Sciatic nerve (tissue), 2 donors: ENCODE measurements at regions not wholly inside any gene's neighbourhood (a gene's known extent, or its start where the extent isn't known, plus 50 kb on each side); places are given as distances from the start of the nearest gene placed in this dataset.
"Not testable (repeated sequence)": the region's sequence is repeated elsewhere in the genome, so short reads cannot be mapped to it uniquely, and the experiment has no call there.

Source experiments
- ATAC-seq: fragments of 200-7000 bp; cut with Tn5 transposase; one replicate; pipeline ENCODE4 v1.9.1; 2020; ENCODE audit warnings: mild to moderate bottlenecking, moderate library complexity
- DNase-seq: peaks from one replicate; pipeline ENCODE4 v3.0.0-alpha.2; 2020; ENCODE audit warnings: low spot score
- intact Hi-C: fragments of 100-400 bp; cut with DNase I; formaldehyde crosslinking; loops from one replicate; pipeline ENCODE4 v1.14.2; 2022
- donor health status: DM: no; HTN: no; CAD: no.
- donor health status: DM: no; HTN: no; CAD: no.

- intact Hi-C loops, ATAC-seq, DNase-seq: not testable (repeated sequence)
Observed at GRCh38 chr3:176827244-176827643, 370.0 kb downstream of the TBL1XR1 start.

GRCh38 chr3:176824811-176825210 is 372.5 kb downstream of the TBL1XR1 start:
- intact Hi-C loops: no loop called here
- DNase-seq (no peak), ATAC-seq (no peak)

GRCh38 chr3:176820764-176821163 is 376.5 kb downstream of the TBL1XR1 start:
- DNase-seq (no peak), ATAC-seq (no peak)
- intact Hi-C loops: no loop called here

- ATAC-seq: no peak
- DNase-seq: no peak
- intact Hi-C loops: no loop called here
Observed at GRCh38 chr3:176816937-176817336, 380.3 kb downstream of the TBL1XR1 start.

GRCh38 chr3:176814285-176814684 is 383.0 kb downstream of the TBL1XR1 start:
- ATAC-seq (peak; percentile 92), DNase-seq (peak; percentile 64)
- intact Hi-C loops: no loop called here

- DNase-seq (no peak), ATAC-seq (no peak)
- intact Hi-C loops: no loop called here
Observed at GRCh38 chr3:176807938-176808337, 389.3 kb downstream of the TBL1XR1 start.

- intact Hi-C loops: no loop called here
- ATAC-seq (no peak), DNase-seq (no peak)
Observed at GRCh38 chr3:176799675-176800074, 397.6 kb downstream of the TBL1XR1 start.

- ATAC-seq (no peak), DNase-seq (no peak)
- intact Hi-C loops: no loop called here
Observed at GRCh38 chr3:176798680-176799079, 398.6 kb downstream of the TBL1XR1 start.

GRCh38 chr3:176796371-176796770 is 400.9 kb downstream of the TBL1XR1 start:
- intact Hi-C loops: loop anchor here (1.0 kb wide), 1 partner anchor 22 kb away; no protein-coding TSS in a partner anchor
- no peak for ATAC-seq

GRCh38 chr3:176795891-176796290 is 401.4 kb downstream of the TBL1XR1 start:
- ATAC-seq (no peak), DNase-seq (no peak)
- intact Hi-C loops: loop anchor here (1.0 kb wide), 1 partner anchor 22 kb away; no protein-coding TSS in a partner anchor

More at GRCh38 chr3:176796371-176796770, 400.9 kb downstream of the TBL1XR1 start:
- DNase-seq: no peak

GRCh38 chr3:176794406-176794805 is 402.9 kb downstream of the TBL1XR1 start:
- ATAC-seq (no peak), DNase-seq (no peak)
- intact Hi-C loops: no loop called here

- no peak for DNase-seq
- intact Hi-C loops: no loop called here
- no peak for ATAC-seq
Observed at GRCh38 chr3:176789947-176790346, 407.3 kb downstream of the TBL1XR1 start.

- ATAC-seq (no peak), DNase-seq (no peak)
- intact Hi-C loops: no loop called here
Observed at GRCh38 chr3:176789281-176789705, 408.0 kb downstream of the TBL1XR1 start.

GRCh38 chr3:176787506-176787905 is 409.8 kb downstream of the TBL1XR1 start:
- DNase-seq (no peak), ATAC-seq (no peak)
- intact Hi-C loops: no loop called here

GRCh38 chr3:176785171-176785570 is 412.1 kb downstream of the TBL1XR1 start:
- intact Hi-C loops: no loop called here
- ATAC-seq (no peak), DNase-seq (no peak)

- intact Hi-C loops: no loop called here
- ATAC-seq (no peak), DNase-seq (no peak)
Observed at GRCh38 chr3:176780766-176781165, 416.5 kb downstream of the TBL1XR1 start.

- DNase-seq (no peak), ATAC-seq (no peak)
- intact Hi-C loops: no loop called here
Observed at GRCh38 chr3:176776622-176777175, 420.6 kb downstream of the TBL1XR1 start.

- ATAC-seq (no peak), DNase-seq (no peak)
- intact Hi-C loops: no loop called here
Observed at GRCh38 chr3:176769547-176770190, 427.6 kb downstream of the TBL1XR1 start.

- intact Hi-C loops: no loop called here
- no peak for DNase-seq
- peak; percentile 60 for ATAC-seq
Observed at GRCh38 chr3:176767385-176767784, 429.9 kb downstream of the TBL1XR1 start.

GRCh38 chr3:176766862-176767261 is 430.4 kb downstream of the TBL1XR1 start:
- DNase-seq: no peak
- intact Hi-C loops: no loop called here
- no peak for ATAC-seq

GRCh38 chr3:176765382-176765900 is 431.8 kb downstream of the TBL1XR1 start:
- no peak for DNase-seq
- ATAC-seq: no peak
- intact Hi-C loops: no loop called here
